ENCODE measurements at regions not wholly inside any gene's neighbourhood (a gene's known extent, or its start where the extent isn't known, plus 50 kb on each side); places are given as distances from the start of the nearest gene placed in this dataset.

DNA sequence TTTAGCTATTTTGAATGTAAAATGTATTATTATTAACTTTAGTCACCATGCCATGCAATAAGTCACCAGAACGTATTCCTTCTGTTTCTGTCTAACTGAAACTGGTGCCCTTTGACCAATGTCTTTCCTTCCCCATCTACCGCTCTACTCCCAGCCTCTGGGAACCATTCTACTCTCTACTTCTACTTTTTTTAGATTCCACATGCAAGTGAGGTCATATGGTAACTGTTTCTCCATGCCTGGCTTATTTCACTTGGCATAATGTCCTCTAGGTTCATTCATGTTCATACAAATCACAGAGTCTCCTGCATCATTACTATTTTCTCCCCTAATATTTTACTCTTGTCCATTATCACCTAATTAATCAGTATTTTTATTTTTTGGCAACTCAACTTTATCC is 160.1 kb downstream of the TMX1 start:
- DNase-seq = no peak

GRCh38 chr14:51401272-51401671 is 161.2 kb downstream of the TMX1 start:
- no peak for DNase-seq

DNA sequence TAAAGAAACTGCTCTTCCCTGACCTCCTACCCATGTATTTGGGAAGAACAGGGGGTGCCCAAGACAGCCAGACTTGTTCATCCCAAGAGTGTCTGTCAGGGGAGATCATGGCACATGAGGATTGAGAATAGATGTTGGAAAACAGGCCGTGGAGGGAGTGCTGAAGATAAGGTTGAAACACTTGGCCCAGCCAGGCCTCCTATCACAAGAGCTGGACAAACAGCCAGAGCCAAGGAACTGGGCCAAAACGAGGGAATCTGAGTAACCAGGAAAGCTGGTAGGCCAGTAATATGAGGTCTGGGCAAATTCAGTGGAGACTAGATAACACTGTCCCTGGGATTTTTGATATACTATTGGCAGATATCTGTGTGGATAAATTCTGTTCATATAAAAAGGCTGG is 161.7 kb downstream of the TMX1 start:
- no peak for DNase-seq

GRCh38 chr14:51410897-51411296 is 170.8 kb downstream of the TMX1 start:
- no peak for DNase-seq

GRCh38 chr14:51419685-51420084 is 179.6 kb downstream of the TMX1 start:
- DNase-seq = no peak

DNA sequence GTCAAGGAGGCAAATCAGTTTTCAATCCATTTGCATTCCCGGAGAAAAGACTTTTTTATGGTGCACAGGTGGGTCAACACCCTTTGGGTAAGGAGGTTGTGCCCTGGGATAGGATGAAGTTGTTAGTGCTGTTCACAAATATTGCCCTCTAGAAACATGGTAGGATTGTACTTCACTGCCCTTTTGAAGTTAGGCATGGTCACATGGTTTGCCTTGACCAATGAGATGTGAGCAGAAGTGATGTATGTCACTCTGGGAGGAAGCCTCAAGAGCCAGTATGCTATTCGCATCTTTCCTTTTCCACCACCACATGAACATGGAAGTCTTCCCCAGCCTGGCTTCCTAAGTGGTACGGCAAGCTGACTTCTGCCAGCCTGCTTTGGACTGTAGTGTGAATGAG is 182.7 kb downstream of the TMX1 start:
- no peak for DNase-seq

DNA sequence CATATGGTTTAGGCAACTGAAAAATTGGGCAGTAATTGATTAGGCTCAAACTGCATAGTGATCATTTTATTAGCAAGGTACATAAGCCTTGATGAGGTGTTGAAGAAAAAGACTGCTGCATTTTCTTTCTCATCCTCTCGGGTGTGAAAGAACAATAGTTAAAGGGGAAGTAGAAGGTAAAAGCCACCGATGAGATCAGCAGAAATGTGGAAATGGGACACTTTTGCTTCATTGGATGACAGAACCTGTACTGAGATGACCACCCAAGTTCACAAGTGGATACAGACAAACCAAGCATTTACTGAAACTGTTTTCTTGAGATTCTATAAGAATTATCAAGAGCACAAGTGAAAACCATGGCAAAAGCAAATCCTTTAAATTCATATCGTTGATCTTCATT is 184.0 kb downstream of the TMX1 start:
- DNase-seq = no peak

DNA sequence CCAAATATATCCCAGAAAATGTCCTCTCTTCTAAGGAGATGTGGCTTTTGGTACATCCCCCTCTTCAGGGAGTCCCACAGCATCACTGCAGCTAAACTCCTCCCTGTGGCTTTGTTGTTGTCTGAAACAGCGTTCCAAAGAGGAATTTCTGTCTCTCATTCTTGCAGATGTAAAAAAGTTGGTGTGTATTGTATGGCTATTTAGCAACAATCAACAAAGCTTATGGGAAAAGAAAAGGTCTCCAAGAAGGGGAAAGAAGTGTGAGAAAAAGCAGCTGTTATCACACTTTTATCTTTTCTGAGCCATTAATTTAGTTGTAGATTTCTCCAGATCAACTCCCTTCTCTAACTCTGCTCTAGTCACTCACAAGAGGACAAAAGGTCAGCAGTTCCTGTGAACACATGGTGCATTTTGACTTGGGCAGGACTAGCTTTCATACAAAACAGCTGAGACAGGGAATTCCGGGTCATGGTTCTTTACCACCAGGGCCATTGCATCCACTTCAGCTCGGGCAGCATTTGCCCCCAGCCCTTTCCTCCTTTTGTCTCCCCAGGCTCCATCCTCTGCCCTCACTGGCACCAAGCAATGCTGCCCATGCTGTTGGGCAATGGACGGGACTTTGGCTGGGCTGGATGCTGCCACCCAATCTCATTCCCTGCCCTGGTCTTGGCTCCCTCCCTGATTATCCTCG is 184.7 kb downstream of the TMX1 start:
- DNase-seq = no peak

DNA sequence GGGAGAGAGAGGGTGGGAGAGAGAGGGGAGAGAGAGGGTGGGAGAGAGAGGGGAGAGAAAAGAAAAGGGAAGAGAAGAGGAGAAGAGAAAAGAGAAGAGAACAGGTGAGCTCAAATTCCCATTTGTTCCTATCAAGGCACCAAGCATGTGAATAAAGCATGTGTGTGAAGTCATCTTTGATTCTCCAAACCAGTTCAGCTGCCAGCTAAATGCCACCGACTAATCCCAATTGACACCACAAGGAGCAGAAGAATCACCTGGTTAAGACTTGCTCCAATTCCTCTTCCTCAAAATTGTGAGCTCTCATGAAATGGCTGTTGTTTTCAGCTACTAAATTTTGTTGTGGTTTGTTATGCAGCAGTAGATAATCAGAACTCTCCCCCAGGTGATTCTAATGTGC is 188.9 kb downstream of the TMX1 start:
- no peak for DNase-seq

GRCh38 chr14:51430079-51430478 is 190.0 kb downstream of the TMX1 start:
- no peak for DNase-seq

DNA sequence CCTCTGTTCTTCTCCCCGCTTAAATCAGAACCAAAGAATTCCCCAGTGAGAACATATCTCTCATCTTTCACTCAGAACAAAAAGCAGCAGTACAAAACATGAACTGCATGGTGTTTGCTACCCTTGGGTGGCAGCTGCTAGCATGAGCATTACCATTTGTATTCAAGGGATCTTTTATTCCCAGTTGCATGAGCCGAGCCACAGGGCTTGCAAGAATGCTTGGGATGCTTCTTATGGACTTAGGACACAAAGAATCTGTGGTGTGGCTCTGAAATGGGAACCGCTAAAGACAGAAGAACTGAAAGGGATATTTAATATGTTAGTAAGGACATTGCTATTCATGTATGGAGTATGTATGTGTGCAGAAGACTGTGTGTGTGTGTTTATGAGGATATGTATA is 190.6 kb downstream of the TMX1 start:
- no peak for DNase-seq

DNA sequence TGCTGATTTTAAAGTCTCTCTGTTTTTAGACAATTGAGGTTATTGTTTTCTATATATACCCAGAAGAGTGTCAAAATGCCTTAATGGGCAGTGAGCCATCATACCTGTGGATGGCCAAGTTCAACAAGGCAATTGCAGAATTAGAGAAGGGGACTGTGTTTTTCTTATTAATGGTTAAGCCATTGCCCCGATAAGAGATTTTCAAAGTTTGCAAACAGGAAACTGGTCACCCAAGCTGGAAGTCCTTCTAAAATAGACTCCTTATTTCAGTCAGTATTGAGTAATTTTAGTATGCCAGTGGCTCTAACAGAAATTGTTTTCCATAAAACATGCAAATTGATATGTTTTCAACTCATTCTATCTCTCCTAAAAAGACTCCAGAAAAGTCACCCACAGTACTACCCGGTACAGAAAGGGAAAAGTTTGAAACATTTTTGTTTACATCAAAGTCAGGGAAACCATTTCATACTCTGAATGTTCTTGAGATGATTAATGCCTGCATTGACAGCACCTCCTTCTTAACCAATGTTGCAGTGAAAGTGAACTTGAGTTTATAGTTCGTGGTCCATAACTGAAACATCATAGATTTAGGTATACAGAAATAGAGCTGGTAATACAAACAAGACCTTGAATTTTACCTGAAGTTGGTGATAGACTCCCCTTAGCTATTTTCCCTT is 191.1 kb downstream of the TMX1 start:
- DNase-seq = no peak

- no peak for DNase-seq
Measured at GRCh38 chr14:51431741-51432140, 191.7 kb downstream of the TMX1 start.

- no peak for DNase-seq
Measured at GRCh38 chr14:51432302-51432948, 192.4 kb downstream of the TMX1 start.

DNA sequence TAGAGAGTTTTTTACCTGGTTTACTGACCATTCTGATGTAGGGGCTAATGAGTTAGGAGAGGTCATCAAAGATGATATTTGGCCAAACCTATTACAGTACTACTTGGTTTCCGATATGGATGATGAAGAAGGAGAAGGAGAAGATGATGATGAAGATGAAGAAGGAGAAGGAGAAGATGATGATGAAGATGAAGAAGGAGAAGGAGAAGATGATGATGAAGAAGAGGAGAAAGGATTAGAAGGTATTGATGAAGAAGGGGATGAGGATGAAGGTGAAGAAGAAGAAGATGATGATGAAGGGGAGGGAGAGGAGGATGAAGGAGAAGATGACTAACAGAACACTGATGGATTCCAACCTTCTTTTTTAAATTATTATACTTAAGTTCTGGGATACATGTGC is 196.6 kb downstream of the TMX1 start:
- DNase-seq = no peak

DNA sequence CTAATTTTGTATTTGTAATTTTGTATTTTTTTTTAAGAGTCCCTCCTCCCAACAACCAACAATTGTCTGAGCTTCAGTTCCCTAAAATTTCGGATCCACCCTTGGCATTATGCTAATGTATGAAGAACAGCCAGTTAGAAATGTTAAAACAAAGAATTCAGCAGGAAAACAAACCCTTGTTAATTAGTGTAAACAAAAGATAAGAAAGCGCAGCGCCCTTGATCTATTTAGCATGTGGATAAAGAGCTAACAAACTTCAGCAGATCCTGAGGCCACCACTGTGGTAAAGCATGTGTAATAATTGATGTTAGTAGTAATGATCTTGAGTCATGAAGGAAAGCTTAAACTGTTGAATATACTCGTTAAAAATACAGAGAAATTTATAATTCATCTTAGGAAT is 199.8 kb downstream of the TMX1 start:
- DNase-seq = no peak

DNA sequence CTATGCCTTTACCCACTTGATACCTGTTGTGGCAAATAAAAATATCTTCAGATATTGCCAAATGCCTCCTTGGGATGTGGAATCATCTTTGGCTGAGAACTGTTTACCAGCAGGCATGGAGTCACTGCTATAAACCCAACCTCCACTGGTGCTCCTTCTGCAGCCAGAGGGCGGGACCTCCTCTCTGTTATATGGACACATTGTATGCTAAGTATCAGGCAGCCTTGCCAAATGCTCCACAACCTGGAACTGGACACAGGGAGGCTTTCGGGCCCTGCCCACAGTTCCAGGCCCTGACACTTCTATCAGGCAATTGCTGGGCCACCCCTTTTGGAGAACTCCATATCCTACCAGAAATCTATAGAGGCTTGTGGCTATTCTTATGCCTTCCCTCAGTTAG is 201.0 kb downstream of the TMX1 start:
- DNase-seq = no peak

DNA sequence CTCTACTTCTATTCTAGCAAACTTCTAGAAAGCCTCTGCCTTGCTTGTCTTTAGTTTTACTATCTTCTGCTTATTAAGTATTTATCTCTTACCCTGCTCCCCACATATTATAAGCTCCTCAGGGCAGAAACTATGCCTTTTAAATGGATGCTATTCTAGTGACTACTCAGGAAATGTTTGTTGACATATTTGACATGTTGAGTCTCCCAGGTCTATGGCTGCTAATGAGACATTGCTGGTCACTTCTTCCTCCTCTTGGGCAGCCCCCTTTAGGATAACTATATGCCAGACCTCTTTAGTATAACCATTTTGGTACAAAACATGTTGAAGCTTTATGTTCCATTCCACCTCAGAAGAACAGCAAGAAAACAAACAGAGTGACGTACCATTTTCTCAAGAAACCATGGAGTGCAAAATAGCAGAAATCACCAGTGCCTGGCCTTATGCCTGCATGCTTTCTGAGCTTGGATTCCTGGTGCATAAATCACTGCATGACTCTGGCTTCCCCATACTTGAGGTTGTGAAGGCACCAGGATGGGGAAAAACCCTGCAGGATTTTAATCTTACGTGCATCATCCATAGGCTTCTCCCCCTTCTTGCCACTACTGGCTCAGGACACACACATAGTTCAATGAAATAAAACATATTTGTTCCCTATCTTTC is 202.6 kb downstream of the TMX1 start:
- no peak for DNase-seq

DNA sequence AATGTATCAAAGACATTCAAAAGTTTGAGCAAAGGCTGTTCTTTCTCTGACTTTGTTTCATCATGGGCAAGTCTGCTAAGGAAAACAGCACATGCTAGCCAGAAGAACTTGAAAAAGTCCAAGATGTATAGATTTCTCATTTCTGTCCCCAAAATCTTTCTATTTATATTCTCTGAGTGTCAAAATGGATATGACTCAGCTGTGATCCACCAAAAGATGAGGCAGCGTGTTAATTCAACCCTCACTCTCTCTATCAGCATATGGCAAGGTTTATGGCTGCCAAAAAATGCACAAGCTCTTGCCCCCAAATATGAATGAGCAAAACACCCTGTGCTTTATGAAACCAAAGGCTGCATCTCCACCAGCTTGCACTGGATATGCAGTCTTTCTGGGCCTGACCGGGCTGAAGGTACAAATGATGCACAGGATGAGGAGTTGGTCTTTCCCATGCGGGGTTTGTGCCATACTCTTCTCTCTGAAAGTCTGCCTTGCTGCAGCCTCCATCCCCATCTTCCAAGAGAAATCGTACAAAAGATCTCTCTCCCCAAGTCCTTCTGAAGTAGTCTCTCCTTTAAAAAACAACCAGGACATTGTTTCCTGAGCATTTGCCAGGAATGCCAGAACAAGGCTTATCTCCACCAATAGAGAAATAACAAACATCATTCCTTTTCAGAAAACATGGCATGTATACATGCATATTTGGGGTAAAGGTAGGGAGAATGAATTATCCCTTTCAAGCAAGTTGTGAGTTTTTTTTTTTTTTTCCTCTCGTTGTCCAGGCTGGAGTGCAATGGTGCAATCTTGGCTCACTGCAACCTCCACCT is 203.4 kb downstream of the TMX1 start:
- DNase-seq = no peak

DNA sequence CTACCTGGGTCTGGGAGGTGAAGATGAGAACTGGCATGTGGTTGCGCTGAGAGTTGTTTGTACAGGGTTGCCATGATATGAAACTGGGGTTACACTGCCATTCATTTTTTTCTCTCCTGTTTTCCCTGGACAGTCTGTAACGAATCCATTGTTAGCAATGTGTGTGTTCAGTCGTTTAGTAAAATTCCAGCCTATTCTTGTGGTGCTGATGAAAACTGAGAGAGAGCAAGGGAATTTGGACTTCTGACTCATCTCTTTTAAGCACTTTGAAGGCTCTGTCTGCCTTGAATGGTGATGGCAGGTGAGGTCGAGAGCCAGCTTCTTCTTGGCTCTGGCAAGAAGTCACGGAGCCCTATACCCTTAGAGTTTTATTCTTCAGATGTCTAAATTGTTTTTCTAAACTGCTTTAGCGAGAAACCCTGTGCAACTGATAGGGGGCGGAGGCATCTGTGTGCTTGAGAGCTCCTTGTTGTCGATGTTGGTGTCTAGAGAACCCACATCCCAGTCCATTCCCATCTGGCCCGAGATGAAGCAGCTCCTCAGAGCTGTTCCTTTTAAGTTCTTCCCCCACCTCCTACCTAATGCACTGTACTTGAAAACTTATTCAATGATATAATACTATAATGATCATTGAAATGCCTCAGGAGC is 204.4 kb downstream of the TMX1 start:
- no peak for DNase-seq

- no peak for DNase-seq
Measured at GRCh38 chr14:51445001-51445390, 204.9 kb downstream of the TMX1 start.

DNA sequence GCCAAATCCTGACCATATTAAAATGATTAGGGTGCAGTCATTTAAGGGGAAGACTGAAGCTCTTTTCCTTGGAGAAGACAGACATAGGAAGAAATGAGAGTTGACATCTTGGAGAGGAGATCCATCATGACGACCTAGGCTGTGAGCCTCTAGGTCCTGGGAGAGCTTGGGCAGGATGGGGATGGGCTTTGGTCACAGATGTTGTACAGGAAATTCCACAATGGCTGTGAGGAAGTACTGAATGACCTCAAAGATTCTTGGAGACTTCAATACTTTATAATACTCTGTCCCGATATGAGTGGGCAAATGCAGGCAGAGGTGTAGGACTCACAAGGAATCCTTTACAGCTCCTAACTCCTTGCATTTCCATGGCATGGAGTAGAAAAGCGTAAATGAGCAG is 204.9 kb upstream of the FRMD6 start:
- no peak for DNase-seq

DNA sequence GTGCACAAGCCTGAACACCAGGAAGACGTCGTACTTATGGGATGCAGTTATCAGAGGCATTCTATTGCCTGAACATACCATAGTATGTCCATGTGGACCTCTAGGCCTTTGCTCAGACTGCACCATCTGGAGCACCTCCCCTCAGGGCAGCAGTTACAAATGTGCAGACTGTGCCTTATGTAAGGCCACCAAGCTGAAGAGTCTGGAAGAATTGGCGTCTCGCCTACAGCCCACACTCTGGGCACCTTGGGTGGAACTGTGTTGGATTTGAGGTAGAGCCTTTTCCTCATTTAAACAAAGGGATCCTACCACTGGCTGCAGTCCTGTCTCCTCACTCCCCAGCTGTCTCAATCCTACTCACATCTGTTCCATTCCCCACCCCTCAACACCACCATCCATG is 204.3 kb upstream of the FRMD6 start:
- DNase-seq = no peak
